GM12878 (cell line): ENCODE measurements at regions not wholly inside any gene's neighbourhood (a gene's known extent, or its start where the extent isn't known, plus 50 kb on each side); places are given as distances from the start of the nearest gene placed in this dataset.

Source experiments
- ATAC-seq: fragments of 200-7000 bp; cut with Tn5 transposase; 3 replicates; pipeline ENCODE4 v1.9.1; 2020; ENCODE audit warnings: mild to moderate bottlenecking, moderate library complexity
- BruUV-seq: library from RNA; stranded (reverse); fragments of 400-500 nt; replicated peaks from 2 replicates; lab custom pipeline; 2021; lab: Mats Ljungman, UMichigan
- CTCF ChIA-PET: fragments of 300-600 bp; sonication (Branson Sonifier 250); formaldehyde crosslinking; extraction: SDS; loops from one replicate; lab custom pipeline; 2021; ENCODE audit warnings: inconsistent platforms; lab: Yijun Ruan, JAX
- POLR2A ChIA-PET: fragments of 350-600 bp; formaldehyde crosslinking; extraction: SDS; loops from one replicate; lab custom pipeline; 2021; ENCODE audit warnings: inconsistent platforms; lab: Charles Lee
- RAD21 ChIA-PET: fragments of 300-600 bp; sonication (Branson Sonifier 250); formaldehyde crosslinking; loops from one replicate; lab custom pipeline; 2023; ENCODE audit warnings: antibody characterized with exemption; ENCODE audit not compliant: unreplicated experiment; lab: Charles Lee
- SMC1A ChIA-PET: fragments of 300-600 bp; sonication (Branson Sonifier 250); formaldehyde crosslinking; loops from one replicate; lab custom pipeline; 2023; ENCODE audit not compliant: unreplicated experiment, uncharacterized antibody; lab: Charles Lee
- DNase-seq: peaks from one replicate; pipeline ENCODE4 v3.0.0-alpha.2; 2011; ENCODE audit warnings: low read depth, low spot score
- FAIRE-seq: peaks from 3 replicates; lab custom pipeline; 2011; peaks lifted over from hg19 to GRCh38; lab: Jason Lieb, UNC
- H2AFZ ChIP-seq: 2 replicates; pipeline ENCODE4 v1.6.0; 2011; ENCODE audit warnings: low read depth, low read length, control low read depth; ENCODE audit not compliant: control insufficient read depth
- H3K27ac ChIP-seq: 2 replicates; pipeline ENCODE4 v1.5.1; 2011; ENCODE audit warnings: control low read depth; ENCODE audit not compliant: control insufficient read depth, insufficient read depth
- H3K27me3 ChIP-seq, 2 experiments: replicated peaks in 1 of 2; 2 replicates each; pipeline versions ENCODE4 v1.6.0 to v1.6.1; 2011; ENCODE audit warnings: low read length in 1 of 2; ENCODE audit not compliant: control insufficient read depth in 2 of 2, insufficient read depth in 2 of 2
- H3K36me3 ChIP-seq, 2 experiments: 2 replicates each; pipeline ENCODE4 v1.5.1; 2011; ENCODE audit warnings: low read length in 1 of 2; ENCODE audit not compliant: control insufficient read depth in 2 of 2, insufficient read depth in 2 of 2
- H3K4me1 ChIP-seq: 2 replicates; pipeline ENCODE4 v1.6.1; 2011; ENCODE audit warnings: mild to moderate bottlenecking, low read length, moderate library complexity, mixed read lengths; ENCODE audit not compliant: control insufficient read depth, insufficient read depth
- H3K4me2 ChIP-seq: 2 replicates; pipeline ENCODE4 v1.6.0; 2011; ENCODE audit warnings: control low read depth; ENCODE audit not compliant: control insufficient read depth, insufficient read depth
- H3K4me3 ChIP-seq: fragments of 200-600 bp; sonication (generic); 2 replicates; pipeline ENCODE4 v1.5.1; 2016
- H3K79me2 ChIP-seq: 2 replicates; pipeline ENCODE4 v1.6.0; 2011; ENCODE audit warnings: low read length; ENCODE audit not compliant: control insufficient read depth, insufficient read depth
- H3K9ac ChIP-seq: 2 replicates; pipeline ENCODE4 v1.8.0; 2011; ENCODE audit warnings: low read length, control low read depth, mixed read lengths; ENCODE audit not compliant: control insufficient read depth, insufficient read depth
- H3K9me3 ChIP-seq: replicated peaks from 3 replicates; pipeline ENCODE4 v1.5.1; 2011; ENCODE audit warnings: mild to moderate bottlenecking, low read length; ENCODE audit not compliant: control insufficient read depth, insufficient read depth
- H4K20me1 ChIP-seq: 2 replicates; pipeline ENCODE4 v1.6.0; 2011; ENCODE audit not compliant: control insufficient read depth, insufficient read depth
- ATF7 ChIP-seq: fragments of 450-650 bp; IDR thresholded peaks from 2 replicates; pipeline ENCODE4 v1.6.1; 2016; ENCODE audit warnings: low read depth, mild to moderate bottlenecking
- CBX5 ChIP-seq: sonication (generic); IDR thresholded peaks from 2 replicates; pipeline ENCODE4 v1.6.1; 2016; ENCODE audit warnings: low read depth, moderate library complexity, mild to moderate bottlenecking, inconsistent platforms
- EP300 ChIP-seq, 2 experiments: fragments of 150-350 bp in 1 of 2; IDR thresholded peaks; 2 replicates each; pipeline ENCODE4 v1.6.1; 2011 to 2012; ENCODE audit warnings: low read depth in 2 of 2, low read length in 2 of 2, borderline replicate concordance in 1 of 2, improper control_type of control experiment in 1 of 2, inconsistent platforms in 1 of 2; ENCODE audit not compliant: control insufficient read depth in 1 of 2
- EZH2 ChIP-seq: IDR thresholded peaks from 2 replicates; pipeline ENCODE4 v1.6.1; 2012; ENCODE audit warnings: low read depth, mild to moderate bottlenecking, control low read depth, inconsistent platforms, low read length, borderline replicate concordance; ENCODE audit not compliant: control insufficient read depth
- IRF4 ChIP-seq: IDR thresholded peaks from 2 replicates; pipeline ENCODE4 v1.6.1; 2011; ENCODE audit warnings: low read depth, low read length
- MEF2B ChIP-seq: fragments of 450-650 bp; IDR thresholded peaks from 2 replicates; pipeline ENCODE4 v1.6.1; 2018; ENCODE audit warnings: mild to moderate bottlenecking, moderate library complexity; ENCODE audit not compliant: partially characterized antibody, poor library complexity, severe bottlenecking
- NFXL1 ChIP-seq: fragments of 450-650 bp; IDR thresholded peaks from 2 replicates; pipeline ENCODE4 v1.6.1; 2017; ENCODE audit warnings: antibody characterized with exemption, mild to moderate bottlenecking, borderline replicate concordance
- NR2C1 ChIP-seq: fragments of 450-650 bp; IDR thresholded peaks from 2 replicates; pipeline ENCODE4 v1.6.1; 2017; ENCODE audit warnings: antibody characterized with exemption, mild to moderate bottlenecking, moderate library complexity
- SIX5 ChIP-seq: IDR thresholded peaks from 2 replicates; pipeline ENCODE4 v1.6.1; 2011; ENCODE audit warnings: mild to moderate bottlenecking, low read depth, low read length, moderate library complexity; ENCODE audit not compliant: severe bottlenecking
- SP1 ChIP-seq: IDR thresholded peaks from one replicate; pipeline ENCODE4 v1.6.1; 2011; ENCODE audit warnings: low read depth, low read length
- ZNF622 ChIP-seq: fragments of 450-650 bp; IDR thresholded peaks from 2 replicates; pipeline ENCODE4 v1.6.1; 2017; ENCODE audit warnings: mild to moderate bottlenecking, inconsistent platforms
- WGBS: methylation state at CpG from one replicate; pipeline ENCODE4 v1.1.6; 2016; ENCODE audit warnings: low lambda C conversion rate; ENCODE audit not compliant: insufficient replicate concordance, insufficient coverage; ENCODE audit errors: missing lambda C conversion rate; 5-methylcytosine and 5-hydroxymethylcytosine counted together
- in situ Hi-C: fragments of 300-500 bp; cut with MboI; formaldehyde crosslinking; loops from 9 replicates; pipeline ENCODE4 v1.14.3; 2018; ENCODE audit warnings: mixed read lengths
- intact Hi-C: fragments of 100-400 bp; cut with micrococcal nuclease; formaldehyde crosslinking; loops from one replicate; pipeline ENCODE4 v1.14.2; 2022; ENCODE audit not compliant: unreplicated experiment
- TF ChIP-seq, protein P1 (sequence below): fragments of 450-650 bp; conservative IDR thresholded peaks from 2 replicates; pipeline ENCODE4 v1.6.1; 2017; ENCODE audit warnings: mild to moderate bottlenecking, moderate library complexity
- TF ChIP-seq, protein P2 (sequence below): fragments of 450-650 bp; formaldehyde crosslinking; IDR thresholded peaks from 2 replicates; pipeline ENCODE4 v1.4.0; 2020; ENCODE audit warnings: mild to moderate bottlenecking, moderate library complexity
- TF ChIP-seq, protein P3 (sequence below): IDR thresholded peaks from 2 replicates; pipeline ENCODE4 v1.6.1; 2011; ENCODE audit warnings: borderline replicate concordance, low read depth, mild to moderate bottlenecking, moderate library complexity, mixed read lengths, low read length; ENCODE audit not compliant: insufficient read depth; ENCODE audit errors: extremely low read length
- TF ChIP-seq, protein P4 (sequence below): fragments of 450-650 bp; IDR thresholded peaks from 2 replicates; pipeline ENCODE4 v1.6.1; 2017; ENCODE audit warnings: borderline replicate concordance

DNA sequence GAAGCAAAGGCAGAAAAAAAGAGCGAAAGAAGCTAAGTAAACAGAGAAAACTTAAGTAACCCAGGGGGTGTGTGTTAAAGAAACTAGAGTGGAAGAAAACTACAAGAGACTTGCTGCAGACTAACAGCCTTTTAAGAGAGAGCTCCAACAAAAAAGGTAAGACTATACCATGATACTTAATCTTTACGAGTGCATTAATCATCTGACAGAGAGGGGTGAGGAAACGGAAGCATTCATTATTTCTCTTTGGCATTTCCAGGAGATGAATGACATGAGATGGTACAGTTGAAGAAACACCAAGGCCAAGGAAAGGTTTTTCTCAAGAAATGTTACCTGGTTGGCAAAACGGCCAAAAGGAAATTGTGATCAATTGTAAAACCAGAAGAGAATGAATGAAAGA lies 906.8 kb downstream of the QKI start:
- no peaks in the 10 kb centered on the region for H3K9me3 ChIP-seq
- ATAC-seq (no peak), DNase-seq (no peak), FAIRE-seq (no peak)
- in situ Hi-C loops (no loop called here), intact Hi-C loops (no loop called here)
- TF ChIP-seq ZNF622, result no peak
- TF ChIP-seq EZH2, result no peak
- no peak for TF ChIP-seq MEF2B
- no peak for TF ChIP-seq CBX5
- TF ChIP-seq, protein P1, sequence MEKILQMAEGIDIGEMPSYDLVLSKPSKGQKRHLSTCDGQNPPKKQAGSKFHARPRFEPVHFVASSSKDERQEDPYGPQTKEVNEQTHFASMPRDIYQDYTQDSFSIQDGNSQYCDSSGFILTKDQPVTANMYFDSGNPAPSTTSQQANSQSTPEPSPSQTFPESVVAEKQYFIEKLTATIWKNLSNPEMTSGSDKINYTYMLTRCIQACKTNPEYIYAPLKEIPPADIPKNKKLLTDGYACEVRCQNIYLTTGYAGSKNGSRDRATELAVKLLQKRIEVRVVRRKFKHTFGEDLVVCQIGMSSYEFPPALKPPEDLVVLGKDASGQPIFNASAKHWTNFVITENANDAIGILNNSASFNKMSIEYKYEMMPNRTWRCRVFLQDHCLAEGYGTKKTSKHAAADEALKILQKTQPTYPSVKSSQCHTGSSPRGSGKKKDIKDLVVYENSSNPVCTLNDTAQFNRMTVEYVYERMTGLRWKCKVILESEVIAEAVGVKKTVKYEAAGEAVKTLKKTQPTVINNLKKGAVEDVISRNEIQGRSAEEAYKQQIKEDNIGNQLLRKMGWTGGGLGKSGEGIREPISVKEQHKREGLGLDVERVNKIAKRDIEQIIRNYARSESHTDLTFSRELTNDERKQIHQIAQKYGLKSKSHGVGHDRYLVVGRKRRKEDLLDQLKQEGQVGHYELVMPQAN, result no peak
- TF ChIP-seq SP1, result no peak
- TF ChIP-seq EP300 (IDR thresholded peaks at IDR 0.05; ENCODE audit: borderline replicate concordance in 1 of 2, control insufficient read depth in 1 of 2, low read depth in 2 of 2, low read length in 2 of 2), result no peak
- TF ChIP-seq, protein P2, sequence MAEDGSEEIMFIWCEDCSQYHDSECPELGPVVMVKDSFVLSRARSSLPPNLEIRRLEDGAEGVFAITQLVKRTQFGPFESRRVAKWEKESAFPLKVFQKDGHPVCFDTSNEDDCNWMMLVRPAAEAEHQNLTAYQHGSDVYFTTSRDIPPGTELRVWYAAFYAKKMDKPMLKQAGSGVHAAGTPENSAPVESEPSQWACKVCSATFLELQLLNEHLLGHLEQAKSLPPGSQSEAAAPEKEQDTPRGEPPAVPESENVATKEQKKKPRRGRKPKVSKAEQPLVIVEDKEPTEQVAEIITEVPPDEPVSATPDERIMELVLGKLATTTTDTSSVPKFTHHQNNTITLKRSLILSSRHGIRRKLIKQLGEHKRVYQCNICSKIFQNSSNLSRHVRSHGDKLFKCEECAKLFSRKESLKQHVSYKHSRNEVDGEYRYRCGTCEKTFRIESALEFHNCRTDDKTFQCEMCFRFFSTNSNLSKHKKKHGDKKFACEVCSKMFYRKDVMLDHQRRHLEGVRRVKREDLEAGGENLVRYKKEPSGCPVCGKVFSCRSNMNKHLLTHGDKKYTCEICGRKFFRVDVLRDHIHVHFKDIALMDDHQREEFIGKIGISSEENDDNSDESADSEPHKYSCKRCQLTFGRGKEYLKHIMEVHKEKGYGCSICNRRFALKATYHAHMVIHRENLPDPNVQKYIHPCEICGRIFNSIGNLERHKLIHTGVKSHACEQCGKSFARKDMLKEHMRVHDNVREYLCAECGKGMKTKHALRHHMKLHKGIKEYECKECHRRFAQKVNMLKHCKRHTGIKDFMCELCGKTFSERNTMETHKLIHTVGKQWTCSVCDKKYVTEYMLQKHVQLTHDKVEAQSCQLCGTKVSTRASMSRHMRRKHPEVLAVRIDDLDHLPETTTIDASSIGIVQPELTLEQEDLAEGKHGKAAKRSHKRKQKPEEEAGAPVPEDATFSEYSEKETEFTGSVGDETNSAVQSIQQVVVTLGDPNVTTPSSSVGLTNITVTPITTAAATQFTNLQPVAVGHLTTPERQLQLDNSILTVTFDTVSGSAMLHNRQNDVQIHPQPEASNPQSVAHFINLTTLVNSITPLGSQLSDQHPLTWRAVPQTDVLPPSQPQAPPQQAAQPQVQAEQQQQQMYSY, result no peak
- no peak for TF ChIP-seq SIX5
- no peak for TF ChIP-seq NFXL1
- no peak for TF ChIP-seq NR2C1
- TF ChIP-seq, protein P3, sequence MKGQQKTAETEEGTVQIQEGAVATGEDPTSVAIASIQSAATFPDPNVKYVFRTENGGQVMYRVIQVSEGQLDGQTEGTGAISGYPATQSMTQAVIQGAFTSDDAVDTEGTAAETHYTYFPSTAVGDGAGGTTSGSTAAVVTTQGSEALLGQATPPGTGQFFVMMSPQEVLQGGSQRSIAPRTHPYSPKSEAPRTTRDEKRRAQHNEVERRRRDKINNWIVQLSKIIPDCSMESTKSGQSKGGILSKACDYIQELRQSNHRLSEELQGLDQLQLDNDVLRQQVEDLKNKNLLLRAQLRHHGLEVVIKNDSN, result no peak
- TF ChIP-seq, protein P4, sequence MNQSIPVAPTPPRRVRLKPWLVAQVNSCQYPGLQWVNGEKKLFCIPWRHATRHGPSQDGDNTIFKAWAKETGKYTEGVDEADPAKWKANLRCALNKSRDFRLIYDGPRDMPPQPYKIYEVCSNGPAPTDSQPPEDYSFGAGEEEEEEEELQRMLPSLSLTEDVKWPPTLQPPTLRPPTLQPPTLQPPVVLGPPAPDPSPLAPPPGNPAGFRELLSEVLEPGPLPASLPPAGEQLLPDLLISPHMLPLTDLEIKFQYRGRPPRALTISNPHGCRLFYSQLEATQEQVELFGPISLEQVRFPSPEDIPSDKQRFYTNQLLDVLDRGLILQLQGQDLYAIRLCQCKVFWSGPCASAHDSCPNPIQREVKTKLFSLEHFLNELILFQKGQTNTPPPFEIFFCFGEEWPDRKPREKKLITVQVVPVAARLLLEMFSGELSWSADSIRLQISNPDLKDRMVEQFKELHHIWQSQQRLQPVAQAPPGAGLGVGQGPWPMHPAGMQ, result no peak
- TF ChIP-seq ATF7, result no peak
- no peak for TF ChIP-seq IRF4
- H3K4me3 ChIP-seq, result no peak overlapping the region
- ChIA-PET SMC1A (interaction anchor here (1.2 to 1.3 kb wide), 2 partner anchors 26 to 292 kb away, joined by 3 read pairs; no protein-coding TSS in a partner anchor), CTCF (no interaction called here), RAD21 (no interaction called here), POLR2A (no interaction called here)
- 23% methylated on average over 4 of the region's 4 CpGs for WGBS
- H4K20me1 ChIP-seq, result no peaks in the 10 kb centered on the region
- no peak overlapping the region for H3K9ac ChIP-seq
- H3K79me2 ChIP-seq, result no peaks in the 10 kb centered on the region
- no TSS peak for BruUV-seq
- H3K4me2 ChIP-seq, result no peak overlapping the region
- no peaks in the 10 kb centered on the region for H3K36me3 ChIP-seq
- H3K27me3 ChIP-seq, result no peaks in the 10 kb centered on the region
- H3K27ac ChIP-seq, result no peak overlapping the region
- H2AFZ ChIP-seq, result no peak overlapping the region
- H3K4me1 ChIP-seq, result no peaks in the 10 kb centered on the region
